ENCODE measurements at regions not wholly inside any gene's neighbourhood (a gene's known extent, or its start where the extent isn't known, plus 50 kb on each side); places are given as distances from the start of the nearest gene placed in this dataset.

DNA sequence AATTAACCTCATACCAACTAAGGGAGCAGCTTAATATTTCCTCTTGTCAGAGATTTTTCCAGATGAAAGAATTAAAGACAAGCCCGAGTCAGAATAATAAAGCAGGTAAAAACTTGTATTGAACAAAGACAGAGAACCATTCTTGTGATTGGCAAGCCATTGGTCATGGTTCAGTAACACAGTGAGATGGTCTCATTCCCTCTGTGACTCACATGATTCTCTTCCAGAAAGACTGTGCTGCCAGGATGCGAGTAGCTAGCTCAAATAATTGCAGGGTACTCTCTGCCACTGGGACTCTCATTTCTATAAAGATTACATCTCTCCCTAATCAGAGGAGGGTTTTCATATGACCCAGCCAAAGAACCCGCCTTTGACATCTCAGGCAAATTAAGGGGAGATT is 179.4 kb downstream of the PHLDA1 start:
- no peaks in the 10 kb centered on the region for H3K9me3 ChIP-seq (ENCODE audit: control insufficient read depth in 2 of 2, low read length in 2 of 2)
- no peak overlapping the region for H3K4me3 ChIP-seq (ENCODE audit: low read length in 2 of 2)
- no peaks in the 10 kb centered on the region for H3K36me3 ChIP-seq (ENCODE audit: control insufficient read depth in 2 of 2, insufficient read depth in 2 of 2, low read length in 2 of 2)
- H3K27ac ChIP-seq (ENCODE audit: low read length): no peak overlapping the region
- H3K27me3 ChIP-seq (ENCODE audit: control insufficient read depth in 1 of 2, insufficient read depth in 2 of 2, low read length in 2 of 2): no peaks in the 10 kb centered on the region
- peaks cover 4% of the 10 kb centered on the region for H3K4me1 ChIP-seq (ENCODE audit: control insufficient read depth, insufficient read depth, low read length)
- H3K9ac ChIP-seq (ENCODE audit: low read length in 2 of 2): no peak overlapping the region

- no peak overlapping the region for H3K9ac ChIP-seq (ENCODE audit: low read length in 2 of 2)
- no peaks in the 10 kb centered on the region for H3K36me3 ChIP-seq (ENCODE audit: control insufficient read depth in 2 of 2, insufficient read depth in 2 of 2, low read length in 2 of 2)
- H3K27ac ChIP-seq (ENCODE audit: low read length): no peak overlapping the region
- no peaks in the 10 kb centered on the region for H3K27me3 ChIP-seq (ENCODE audit: control insufficient read depth in 1 of 2, insufficient read depth in 2 of 2, low read length in 2 of 2)
- H3K9me3 ChIP-seq (ENCODE audit: control insufficient read depth in 2 of 2, low read length in 2 of 2): peaks cover 0 to 6% of the 10 kb centered on the region in 2 donors
- no peak overlapping the region for H3K4me3 ChIP-seq (ENCODE audit: low read length in 2 of 2)
- peaks cover 4% of the 10 kb centered on the region for H3K4me1 ChIP-seq (ENCODE audit: control insufficient read depth, insufficient read depth, low read length)
Observed at GRCh38 chr12:75850721-75851462, 180.7 kb downstream of the PHLDA1 start.

GRCh38 chr12:75848961-75849360 is 182.6 kb downstream of the PHLDA1 start:
- no peak overlapping the region for H3K4me3 ChIP-seq (ENCODE audit: low read length in 2 of 2)
- H3K4me1 ChIP-seq (ENCODE audit: control insufficient read depth, insufficient read depth, low read length): peaks cover 4% of the 10 kb centered on the region
- no peaks in the 10 kb centered on the region for H3K36me3 ChIP-seq (ENCODE audit: control insufficient read depth in 2 of 2, insufficient read depth in 2 of 2, low read length in 2 of 2)
- H3K27me3 ChIP-seq (ENCODE audit: control insufficient read depth in 1 of 2, insufficient read depth in 2 of 2, low read length in 2 of 2): no peaks in the 10 kb centered on the region
- no peak overlapping the region for H3K9ac ChIP-seq (ENCODE audit: low read length in 2 of 2)
- no peak overlapping the region for H3K27ac ChIP-seq (ENCODE audit: low read length)
- peaks cover 0 to 6% of the 10 kb centered on the region in 2 donors for H3K9me3 ChIP-seq (ENCODE audit: control insufficient read depth in 2 of 2, low read length in 2 of 2)

- Histone ChIP-seq H3K36me3 (ENCODE audit: control insufficient read depth in 2 of 2, insufficient read depth in 2 of 2, low read length in 2 of 2) (no peaks in the 10 kb centered on the region), H3K4me3 (ENCODE audit: low read length in 2 of 2) (no peak overlapping the region), H3K4me1 (ENCODE audit: control insufficient read depth, insufficient read depth, low read length) (peaks cover 4% of the 10 kb centered on the region), H3K27ac (ENCODE audit: low read length) (no peak overlapping the region), H3K27me3 (ENCODE audit: control insufficient read depth in 1 of 2, insufficient read depth in 2 of 2, low read length in 2 of 2) (no peaks in the 10 kb centered on the region), H3K9ac (ENCODE audit: low read length in 2 of 2) (no peak overlapping the region), H3K9me3 (ENCODE audit: control insufficient read depth in 2 of 2, low read length in 2 of 2) (peaks cover 0 to 6% of the 10 kb centered on the region in 2 donors)
Observed at GRCh38 chr12:75848431-75848925, 183.1 kb downstream of the PHLDA1 start.

- Histone ChIP-seq H3K9me3 (ENCODE audit: control insufficient read depth in 2 of 2, low read length in 2 of 2) (peaks cover 0 to 6% of the 10 kb centered on the region in 2 donors), H3K4me1 (ENCODE audit: control insufficient read depth, insufficient read depth, low read length) (peaks cover 4% of the 10 kb centered on the region), H3K4me3 (ENCODE audit: low read length in 2 of 2) (no peak overlapping the region), H3K27ac (ENCODE audit: low read length) (no peak overlapping the region), H3K27me3 (ENCODE audit: control insufficient read depth in 1 of 2, insufficient read depth in 2 of 2, low read length in 2 of 2) (no peaks in the 10 kb centered on the region), H3K9ac (ENCODE audit: low read length in 2 of 2) (no peak overlapping the region), H3K36me3 (ENCODE audit: control insufficient read depth in 2 of 2, insufficient read depth in 2 of 2, low read length in 2 of 2) (no peaks in the 10 kb centered on the region)
Observed at GRCh38 chr12:75846102-75846501, 185.5 kb downstream of the PHLDA1 start.

DNA sequence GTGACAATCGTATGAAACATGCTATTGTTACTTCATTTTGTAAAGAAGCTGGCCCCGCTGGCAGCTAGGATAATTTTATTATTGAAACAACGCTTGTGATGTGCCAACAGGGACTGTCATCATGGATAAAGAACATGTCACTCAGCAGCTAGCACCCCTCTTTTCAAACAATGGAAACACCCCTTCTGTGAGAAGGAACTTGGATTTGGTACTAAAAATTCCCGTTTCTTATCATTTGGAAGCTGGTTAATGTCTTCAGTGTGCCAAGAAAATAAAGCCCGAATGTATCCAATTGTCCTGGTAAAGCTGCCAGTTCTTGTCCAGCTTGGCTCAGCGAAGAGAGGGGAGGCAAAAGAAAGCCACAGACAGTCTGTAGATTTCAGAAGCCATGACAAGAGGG is 186.6 kb downstream of the PHLDA1 start:
- Histone ChIP-seq H3K4me3 (ENCODE audit: low read length in 2 of 2) (no peak overlapping the region), H3K4me1 (ENCODE audit: control insufficient read depth, insufficient read depth, low read length) (peaks cover 4% of the 10 kb centered on the region), H3K27ac (ENCODE audit: low read length) (no peak overlapping the region), H3K9me3 (ENCODE audit: control insufficient read depth in 2 of 2, low read length in 2 of 2) (peaks cover 0 to 6% of the 10 kb centered on the region in 2 donors), H3K36me3 (ENCODE audit: control insufficient read depth in 2 of 2, insufficient read depth in 2 of 2, low read length in 2 of 2) (no peaks in the 10 kb centered on the region), H3K27me3 (ENCODE audit: control insufficient read depth in 1 of 2, insufficient read depth in 2 of 2, low read length in 2 of 2) (no peaks in the 10 kb centered on the region), H3K9ac (ENCODE audit: low read length in 2 of 2) (no peak overlapping the region)

DNA sequence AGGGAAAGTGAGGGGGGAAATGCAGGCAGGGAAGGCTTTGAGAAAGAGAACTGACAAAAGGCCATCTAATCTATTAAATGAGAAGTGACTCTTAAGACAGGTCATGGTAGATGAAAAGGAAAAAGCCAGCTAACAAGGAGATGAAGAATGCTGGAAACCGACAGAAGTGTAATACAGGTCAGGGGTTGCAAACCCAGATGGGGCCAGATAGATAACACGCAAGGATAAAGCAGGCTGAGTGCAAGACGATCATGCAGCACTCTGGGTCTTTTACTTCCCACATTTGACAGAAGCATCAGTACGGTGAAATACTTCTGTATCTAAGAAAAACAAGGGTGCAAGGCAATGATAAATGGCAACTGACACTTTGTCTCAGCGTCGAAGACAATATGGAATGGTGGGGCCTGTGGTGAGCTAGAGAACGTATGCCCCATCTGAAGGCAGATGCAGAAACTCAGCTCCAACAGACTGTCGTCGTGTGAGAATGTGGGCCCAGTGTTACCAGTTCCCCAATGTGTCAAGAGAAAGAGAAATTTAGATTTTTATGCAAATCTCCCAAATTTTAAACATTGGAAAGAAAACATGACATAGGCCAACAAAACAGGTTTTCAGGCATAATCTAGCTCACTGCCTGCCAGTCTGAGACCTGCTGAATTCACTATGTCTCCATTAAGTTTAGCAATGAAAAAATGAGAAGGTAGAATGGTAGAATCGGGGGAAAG is 187.4 kb downstream of the PHLDA1 start:
- H3K27me3 ChIP-seq (ENCODE audit: control insufficient read depth in 1 of 2, insufficient read depth in 2 of 2, low read length in 2 of 2): no peaks in the 10 kb centered on the region
- no peak overlapping the region for H3K9ac ChIP-seq (ENCODE audit: low read length in 2 of 2)
- H3K27ac ChIP-seq (ENCODE audit: low read length): no peak overlapping the region
- no peak overlapping the region for H3K4me3 ChIP-seq (ENCODE audit: low read length in 2 of 2)
- H3K36me3 ChIP-seq (ENCODE audit: control insufficient read depth in 2 of 2, insufficient read depth in 2 of 2, low read length in 2 of 2): no peaks in the 10 kb centered on the region
- H3K9me3 ChIP-seq (ENCODE audit: control insufficient read depth in 2 of 2, low read length in 2 of 2): peaks cover 0 to 6% of the 10 kb centered on the region in 2 donors
- H3K4me1 ChIP-seq (ENCODE audit: control insufficient read depth, insufficient read depth, low read length): peaks cover 4% of the 10 kb centered on the region

DNA sequence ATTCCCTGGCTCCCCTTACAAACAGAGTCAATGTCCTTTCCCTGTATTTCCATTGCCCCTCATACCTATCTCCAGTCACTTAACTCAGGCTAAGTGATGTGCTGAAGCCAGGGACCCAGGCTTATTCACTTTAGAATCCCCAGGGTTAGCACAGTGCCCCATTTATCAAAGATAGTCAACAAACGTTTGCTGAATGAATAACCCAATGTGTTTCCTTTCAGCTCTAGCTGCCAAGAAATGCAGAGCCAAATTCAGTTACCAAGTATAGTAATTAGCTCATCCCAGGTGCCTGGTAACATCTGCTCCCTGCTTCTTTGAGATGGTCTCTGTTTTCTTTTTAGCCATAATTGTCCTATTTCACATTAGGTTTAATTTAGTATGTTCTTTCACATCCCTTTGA is 189.5 kb downstream of the PHLDA1 start:
- Histone ChIP-seq H3K27ac (ENCODE audit: low read length) (no peak overlapping the region), H3K4me1 (ENCODE audit: control insufficient read depth, insufficient read depth, low read length) (no peaks in the 10 kb centered on the region), H3K9me3 (ENCODE audit: control insufficient read depth in 2 of 2, low read length in 2 of 2) (peaks cover 0 to 6% of the 10 kb centered on the region in 2 donors), H3K27me3 (ENCODE audit: control insufficient read depth in 1 of 2, insufficient read depth in 2 of 2, low read length in 2 of 2) (no peaks in the 10 kb centered on the region), H3K4me3 (ENCODE audit: low read length in 2 of 2) (no peak overlapping the region), H3K36me3 (ENCODE audit: control insufficient read depth in 2 of 2, insufficient read depth in 2 of 2, low read length in 2 of 2) (no peaks in the 10 kb centered on the region), H3K9ac (ENCODE audit: low read length in 2 of 2) (no peak overlapping the region)

DNA sequence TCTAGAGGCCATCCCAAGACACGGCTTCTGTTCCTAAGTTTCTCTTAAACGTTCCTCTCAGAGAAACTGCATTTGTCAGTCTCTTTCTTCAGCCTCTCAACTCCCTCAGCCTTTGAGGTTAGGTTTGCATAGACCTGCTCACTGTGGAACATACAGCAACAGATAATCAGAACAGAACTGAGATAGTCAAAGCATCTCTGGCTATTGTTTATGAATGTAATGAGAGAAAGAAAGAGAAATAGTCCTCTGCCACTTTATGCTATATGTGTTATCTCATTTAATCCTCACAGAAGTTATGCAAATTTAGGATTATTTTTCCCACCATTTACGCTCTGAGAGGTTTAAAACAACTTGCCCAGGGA is 190.6 kb downstream of the PHLDA1 start:
- no peaks in the 10 kb centered on the region for H3K27me3 ChIP-seq (ENCODE audit: control insufficient read depth in 1 of 2, insufficient read depth in 2 of 2, low read length in 2 of 2)
- H3K9me3 ChIP-seq (ENCODE audit: control insufficient read depth in 2 of 2, low read length in 2 of 2): no peaks in the 10 kb centered on the region
- no peak overlapping the region for H3K27ac ChIP-seq (ENCODE audit: low read length)
- H3K4me3 ChIP-seq (ENCODE audit: low read length in 2 of 2): no peak overlapping the region
- H3K9ac ChIP-seq (ENCODE audit: low read length in 2 of 2): no peak overlapping the region
- no peaks in the 10 kb centered on the region for H3K4me1 ChIP-seq (ENCODE audit: control insufficient read depth, insufficient read depth, low read length)
- H3K36me3 ChIP-seq (ENCODE audit: control insufficient read depth in 2 of 2, insufficient read depth in 2 of 2, low read length in 2 of 2): no peaks in the 10 kb centered on the region

GRCh38 chr12:75838309-75838708 is 193.3 kb downstream of the PHLDA1 start:
- Histone ChIP-seq H3K9ac (ENCODE audit: low read length in 2 of 2) (no peak overlapping the region), H3K27ac (ENCODE audit: low read length) (no peak overlapping the region), H3K27me3 (ENCODE audit: control insufficient read depth in 1 of 2, insufficient read depth in 2 of 2, low read length in 2 of 2) (no peaks in the 10 kb centered on the region), H3K4me3 (ENCODE audit: low read length in 2 of 2) (no peak overlapping the region), H3K4me1 (ENCODE audit: control insufficient read depth, insufficient read depth, low read length) (no peaks in the 10 kb centered on the region), H3K36me3 (ENCODE audit: control insufficient read depth in 2 of 2, insufficient read depth in 2 of 2, low read length in 2 of 2) (no peaks in the 10 kb centered on the region), H3K9me3 (ENCODE audit: control insufficient read depth in 2 of 2, low read length in 2 of 2) (no peaks in the 10 kb centered on the region)

- no peaks in the 10 kb centered on the region for H3K36me3 ChIP-seq (ENCODE audit: control insufficient read depth in 2 of 2, insufficient read depth in 2 of 2, low read length in 2 of 2)
- no peaks in the 10 kb centered on the region for H3K27me3 ChIP-seq (ENCODE audit: control insufficient read depth in 1 of 2, insufficient read depth in 2 of 2, low read length in 2 of 2)
- H3K9me3 ChIP-seq (ENCODE audit: control insufficient read depth in 2 of 2, low read length in 2 of 2): no peaks in the 10 kb centered on the region
- H3K27ac ChIP-seq (ENCODE audit: low read length): no peak overlapping the region
- no peaks in the 10 kb centered on the region for H3K4me1 ChIP-seq (ENCODE audit: control insufficient read depth, insufficient read depth, low read length)
- H3K4me3 ChIP-seq (ENCODE audit: low read length in 2 of 2): no peak overlapping the region
- H3K9ac ChIP-seq (ENCODE audit: low read length in 2 of 2): no peak overlapping the region
Observed at GRCh38 chr12:75837700-75838099, 193.9 kb downstream of the PHLDA1 start.
